GM12878 (cell line): ENCODE measurements at regions not wholly inside any gene's neighbourhood (a gene's known extent, or its start where the extent isn't known, plus 50 kb on each side); places are given as distances from the start of the nearest gene placed in this dataset.

Source experiments
- ATAC-seq: fragments of 200-7000 bp; cut with Tn5 transposase; 3 replicates; pipeline ENCODE4 v1.9.1; 2020; ENCODE audit warnings: mild to moderate bottlenecking, moderate library complexity
- BruUV-seq: library from RNA; stranded (reverse); fragments of 400-500 nt; replicated peaks from 2 replicates; lab custom pipeline; 2021; lab: Mats Ljungman, UMichigan
- CTCF ChIA-PET: fragments of 300-600 bp; sonication (Branson Sonifier 250); formaldehyde crosslinking; extraction: SDS; loops from one replicate; lab custom pipeline; 2021; ENCODE audit warnings: inconsistent platforms; lab: Yijun Ruan, JAX
- POLR2A ChIA-PET: fragments of 350-600 bp; formaldehyde crosslinking; extraction: SDS; loops from one replicate; lab custom pipeline; 2021; ENCODE audit warnings: inconsistent platforms; lab: Charles Lee
- RAD21 ChIA-PET: fragments of 300-600 bp; sonication (Branson Sonifier 250); formaldehyde crosslinking; loops from one replicate; lab custom pipeline; 2023; ENCODE audit warnings: antibody characterized with exemption; ENCODE audit not compliant: unreplicated experiment; lab: Charles Lee
- SMC1A ChIA-PET: fragments of 300-600 bp; sonication (Branson Sonifier 250); formaldehyde crosslinking; loops from one replicate; lab custom pipeline; 2023; ENCODE audit not compliant: unreplicated experiment, uncharacterized antibody; lab: Charles Lee
- DNase-seq: peaks from one replicate; pipeline ENCODE4 v3.0.0-alpha.2; 2011; ENCODE audit warnings: low read depth, low spot score
- FAIRE-seq: peaks from 3 replicates; lab custom pipeline; 2011; peaks lifted over from hg19 to GRCh38; lab: Jason Lieb, UNC
- H2AFZ ChIP-seq: 2 replicates; pipeline ENCODE4 v1.6.0; 2011; ENCODE audit warnings: low read depth, low read length, control low read depth; ENCODE audit not compliant: control insufficient read depth
- H3K27ac ChIP-seq: 2 replicates; pipeline ENCODE4 v1.5.1; 2011; ENCODE audit warnings: control low read depth; ENCODE audit not compliant: control insufficient read depth, insufficient read depth
- H3K27me3 ChIP-seq, 2 experiments: replicated peaks in 1 of 2; 2 replicates each; pipeline versions ENCODE4 v1.6.0 to v1.6.1; 2011; ENCODE audit warnings: low read length in 1 of 2; ENCODE audit not compliant: control insufficient read depth in 2 of 2, insufficient read depth in 2 of 2
- H3K36me3 ChIP-seq, 2 experiments: 2 replicates each; pipeline ENCODE4 v1.5.1; 2011; ENCODE audit warnings: low read length in 1 of 2; ENCODE audit not compliant: control insufficient read depth in 2 of 2, insufficient read depth in 2 of 2
- H3K4me1 ChIP-seq: 2 replicates; pipeline ENCODE4 v1.6.1; 2011; ENCODE audit warnings: mild to moderate bottlenecking, low read length, moderate library complexity, mixed read lengths; ENCODE audit not compliant: control insufficient read depth, insufficient read depth
- H3K4me2 ChIP-seq: 2 replicates; pipeline ENCODE4 v1.6.0; 2011; ENCODE audit warnings: control low read depth; ENCODE audit not compliant: control insufficient read depth, insufficient read depth
- H3K4me3 ChIP-seq: fragments of 200-600 bp; sonication (generic); 2 replicates; pipeline ENCODE4 v1.5.1; 2016
- H3K79me2 ChIP-seq: 2 replicates; pipeline ENCODE4 v1.6.0; 2011; ENCODE audit warnings: low read length; ENCODE audit not compliant: control insufficient read depth, insufficient read depth
- H3K9ac ChIP-seq: 2 replicates; pipeline ENCODE4 v1.8.0; 2011; ENCODE audit warnings: low read length, control low read depth, mixed read lengths; ENCODE audit not compliant: control insufficient read depth, insufficient read depth
- H3K9me3 ChIP-seq: replicated peaks from 3 replicates; pipeline ENCODE4 v1.5.1; 2011; ENCODE audit warnings: mild to moderate bottlenecking, low read length; ENCODE audit not compliant: control insufficient read depth, insufficient read depth
- H4K20me1 ChIP-seq: 2 replicates; pipeline ENCODE4 v1.6.0; 2011; ENCODE audit not compliant: control insufficient read depth, insufficient read depth
- ATF2 ChIP-seq: IDR thresholded peaks from 2 replicates; pipeline ENCODE4 v1.6.1; 2012; ENCODE audit warnings: low read length, inconsistent platforms
- BCLAF1 ChIP-seq: fragments of 450-650 bp; IDR thresholded peaks from 2 replicates; pipeline ENCODE4 v1.6.1; 2017; ENCODE audit warnings: antibody characterized with exemption, mild to moderate bottlenecking, moderate library complexity
- CEBPZ ChIP-seq: fragments of 150-350 bp; IDR thresholded peaks from 2 replicates; pipeline ENCODE4 v1.6.1; 2016; ENCODE audit warnings: low read depth, low read length
- CHD2 ChIP-seq: IDR thresholded peaks from 2 replicates; pipeline ENCODE4 v1.6.1; 2011; ENCODE audit warnings: low read depth, low read length, improper control_type of control experiment, borderline replicate concordance
- EGR1 ChIP-seq, 2 experiments: IDR thresholded peaks; 1 replicate in 1 of 2; 2 replicates in 1 of 2; pipeline ENCODE4 v1.6.1; 2011 to 2012; ENCODE audit warnings: low read depth in 2 of 2, low read length in 2 of 2, borderline replicate concordance in 1 of 2, mild to moderate bottlenecking in 1 of 2, moderate library complexity in 1 of 2
- EZH2 ChIP-seq: IDR thresholded peaks from 2 replicates; pipeline ENCODE4 v1.6.1; 2012; ENCODE audit warnings: low read depth, mild to moderate bottlenecking, control low read depth, inconsistent platforms, low read length, borderline replicate concordance; ENCODE audit not compliant: control insufficient read depth
- FOS ChIP-seq: IDR thresholded peaks from 3 replicates; pipeline ENCODE4 v1.6.1; 2011; ENCODE audit warnings: borderline replicate concordance; ENCODE audit not compliant: insufficient read length; ENCODE audit errors: extremely low read depth
- HCFC1 ChIP-seq: fragments of 150-350 bp; IDR thresholded peaks from 2 replicates; pipeline ENCODE4 v1.6.1; 2014; ENCODE audit warnings: low read length
- NFYB ChIP-seq: IDR thresholded peaks from 2 replicates; pipeline ENCODE4 v1.6.1; 2011; ENCODE audit warnings: low read depth, mild to moderate bottlenecking, low read length, improper control_type of control experiment, moderate library complexity; ENCODE audit not compliant: insufficient read depth
- POLR2AphosphoS2 ChIP-seq: IDR thresholded peaks from 2 replicates; pipeline ENCODE4 v1.6.1; 2011; ENCODE audit warnings: low read depth, mild to moderate bottlenecking, low read length, improper control_type of control experiment, moderate library complexity
- SIN3A ChIP-seq: IDR thresholded peaks from 2 replicates; pipeline ENCODE4 v1.6.1; 2012; ENCODE audit warnings: low read depth, low read length, improper control_type of control experiment
- SKIL ChIP-seq: fragments of 450-650 bp; IDR thresholded peaks from 2 replicates; pipeline ENCODE4 v1.6.1; 2017; ENCODE audit warnings: mild to moderate bottlenecking, low read depth, inconsistent platforms; ENCODE audit not compliant: poor library complexity, severe bottlenecking
- SREBF1 ChIP-seq: IDR thresholded peaks from 2 replicates; pipeline ENCODE4 v1.6.1; 2012; ENCODE audit warnings: mild to moderate bottlenecking, low read length
- ZSCAN29 ChIP-seq: fragments of 450-650 bp; IDR thresholded peaks from 2 replicates; pipeline ENCODE4 v1.6.1; 2017; ENCODE audit warnings: mild to moderate bottlenecking, moderate library complexity
- in situ Hi-C: fragments of 300-500 bp; cut with MboI; formaldehyde crosslinking; loops from 9 replicates; pipeline ENCODE4 v1.14.3; 2018; ENCODE audit warnings: mixed read lengths
- intact Hi-C: fragments of 100-400 bp; cut with micrococcal nuclease; formaldehyde crosslinking; loops from one replicate; pipeline ENCODE4 v1.14.2; 2022; ENCODE audit not compliant: unreplicated experiment

GRCh38 chr14:26993556-26993955, 395.7 kb upstream of the NOVA1 start (continued):
- TF ChIP-seq SKIL = no peak
- no peak for TF ChIP-seq SIN3A
- no peak for TF ChIP-seq NFYB
- TF ChIP-seq HCFC1 = no peak
- no peak for TF ChIP-seq EGR1 (IDR thresholded peaks at IDR 0.05; ENCODE audit: borderline replicate concordance in 1 of 2, low read depth in 2 of 2, low read length in 2 of 2)
- no peak for TF ChIP-seq ATF2
- TF ChIP-seq EZH2 = no peak
- TF ChIP-seq CHD2 = no peak
- TF ChIP-seq, all 136 proteins: peak for 0

- ChIA-PET SMC1A (no interaction called here), POLR2A (no interaction called here), RAD21 (no interaction called here), CTCF (no interaction called here)
- no peaks in the 10 kb centered on the region for H3K79me2 ChIP-seq
- no peak for ATAC-seq
- no peak for FAIRE-seq
- in situ Hi-C loops (no loop called here), intact Hi-C loops (no loop called here)
- H3K9ac ChIP-seq = no peak overlapping the region
- H3K4me3 ChIP-seq = no peak overlapping the region
- H3K27me3 ChIP-seq = no peaks in the 10 kb centered on the region
- BruUV-seq = no TSS peak
- no peak overlapping the region for H3K4me2 ChIP-seq
- no peak overlapping the region for H3K27ac ChIP-seq
- no peaks in the 10 kb centered on the region for H4K20me1 ChIP-seq
- no peaks in the 10 kb centered on the region for H3K36me3 ChIP-seq
- H3K9me3 ChIP-seq = no peaks in the 10 kb centered on the region
- H3K4me1 ChIP-seq = no peaks in the 10 kb centered on the region
- DNase-seq = no peak
- no peak overlapping the region for H2AFZ ChIP-seq
- no peak for TF ChIP-seq ZSCAN29
- no peak for TF ChIP-seq POLR2AphosphoS2
- TF ChIP-seq BCLAF1 = no peak
- no peak for TF ChIP-seq NFYB
- no peak for TF ChIP-seq CEBPZ
- no peak for TF ChIP-seq FOS
- no peak for TF ChIP-seq SREBF1
Measured at GRCh38 chr14:26995301-26995700, 397.5 kb upstream of the NOVA1 start.
